ENCODE measurements at regions not wholly inside any gene's neighbourhood (a gene's known extent, or its start where the extent isn't known, plus 50 kb on each side); places are given as distances from the start of the nearest gene placed in this dataset.
"Not testable (repeated sequence)": the region's sequence is repeated elsewhere in the genome, so short reads cannot be mapped to it uniquely, and the experiment has no call there.

DNA sequence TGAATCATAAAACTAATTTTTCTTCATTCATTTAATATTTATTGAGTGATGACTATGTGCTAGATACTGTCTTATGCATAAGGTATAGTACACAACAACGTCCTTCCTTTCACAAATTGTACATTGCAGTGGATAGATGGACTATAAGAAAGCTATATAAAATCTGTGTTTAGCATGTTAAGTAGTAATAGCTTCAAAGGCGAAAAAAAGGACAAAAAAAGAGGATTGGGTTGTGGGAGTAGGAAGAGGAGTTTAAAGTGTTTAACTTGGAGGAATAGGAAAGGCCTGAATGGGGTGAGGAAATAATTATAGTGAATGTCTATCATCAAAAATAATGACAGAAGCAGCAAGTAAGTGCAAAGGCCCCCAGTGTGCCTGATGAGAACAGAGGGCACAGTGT, 565.4 kb upstream of the LUZP2 start:
- intact Hi-C loops (cut with micrococcal nuclease), result no loop called here

DNA sequence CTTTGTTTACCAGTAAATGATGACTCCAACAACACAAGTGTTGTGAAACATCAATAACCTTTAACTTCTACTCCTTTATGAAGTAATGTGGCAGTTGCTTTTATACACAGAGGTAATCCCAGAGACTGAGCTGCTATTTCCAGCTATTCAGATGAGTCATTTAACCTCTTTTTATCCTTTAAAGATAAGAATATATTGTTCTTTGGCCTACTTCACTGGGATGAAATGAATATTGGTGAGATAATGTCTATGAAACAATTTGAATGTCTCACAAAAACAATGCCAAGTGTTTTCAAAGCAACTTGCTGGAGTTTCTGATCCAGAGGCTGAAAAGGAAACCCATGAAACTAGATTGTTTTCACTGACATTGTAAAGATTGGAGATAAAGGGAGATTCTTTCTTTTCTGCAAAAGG, 564.4 kb upstream of the LUZP2 start:
- intact Hi-C loops (cut with micrococcal nuclease), result no loop called here

DNA sequence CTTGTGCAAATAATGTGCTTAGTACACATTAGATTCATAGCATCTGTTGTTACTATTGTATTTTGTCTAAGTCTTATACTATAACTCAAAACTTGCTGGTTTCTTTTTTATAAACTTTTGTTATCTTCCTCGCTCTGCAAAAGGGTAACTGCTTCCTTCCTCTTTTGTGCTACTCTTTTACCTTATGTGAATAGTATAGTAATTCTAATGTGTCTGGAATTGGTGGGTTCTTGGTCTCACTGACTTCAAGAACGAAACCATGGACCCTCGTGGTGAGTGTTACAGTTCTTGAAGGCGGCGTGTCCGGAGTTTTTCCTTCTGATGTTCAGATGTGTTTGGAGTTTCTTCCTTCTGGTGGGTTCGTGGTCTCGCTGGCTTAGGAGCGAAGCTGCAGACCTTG, 563.1 kb upstream of the LUZP2 start:
- intact Hi-C loops (cut with micrococcal nuclease), result no loop called here

DNA sequence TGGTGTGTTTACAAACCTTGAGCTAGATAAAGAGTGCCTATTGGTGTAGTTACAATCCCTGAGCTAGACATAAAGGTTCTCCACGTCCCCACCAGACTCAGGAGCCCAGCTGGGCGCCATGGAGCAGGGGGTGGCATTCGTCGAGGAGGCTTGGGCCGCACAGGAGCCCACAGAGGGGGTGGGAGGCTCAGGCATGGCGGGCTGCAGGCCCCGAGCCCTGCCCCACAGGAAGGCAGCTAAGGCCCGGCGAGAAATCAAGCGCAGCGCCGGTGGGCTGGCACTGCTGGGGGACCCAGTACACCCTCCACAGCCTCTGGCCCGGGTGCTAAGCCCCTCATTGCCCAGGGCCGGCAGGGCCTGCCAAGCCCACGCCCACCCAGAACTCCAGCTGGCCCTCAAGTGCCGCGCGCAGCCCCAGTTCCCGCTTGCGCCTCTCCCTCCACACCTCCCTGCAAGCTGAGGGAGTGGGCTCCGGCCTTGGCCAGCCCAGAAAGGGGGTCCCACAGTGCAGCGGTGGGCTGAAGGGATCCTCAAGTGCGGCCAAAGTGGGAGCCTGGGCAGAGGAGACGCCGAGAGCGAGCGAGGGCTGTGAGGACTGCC, 562.1 kb upstream of the LUZP2 start:
- intact Hi-C loops (cut with micrococcal nuclease), result not testable (repeated sequence)

DNA sequence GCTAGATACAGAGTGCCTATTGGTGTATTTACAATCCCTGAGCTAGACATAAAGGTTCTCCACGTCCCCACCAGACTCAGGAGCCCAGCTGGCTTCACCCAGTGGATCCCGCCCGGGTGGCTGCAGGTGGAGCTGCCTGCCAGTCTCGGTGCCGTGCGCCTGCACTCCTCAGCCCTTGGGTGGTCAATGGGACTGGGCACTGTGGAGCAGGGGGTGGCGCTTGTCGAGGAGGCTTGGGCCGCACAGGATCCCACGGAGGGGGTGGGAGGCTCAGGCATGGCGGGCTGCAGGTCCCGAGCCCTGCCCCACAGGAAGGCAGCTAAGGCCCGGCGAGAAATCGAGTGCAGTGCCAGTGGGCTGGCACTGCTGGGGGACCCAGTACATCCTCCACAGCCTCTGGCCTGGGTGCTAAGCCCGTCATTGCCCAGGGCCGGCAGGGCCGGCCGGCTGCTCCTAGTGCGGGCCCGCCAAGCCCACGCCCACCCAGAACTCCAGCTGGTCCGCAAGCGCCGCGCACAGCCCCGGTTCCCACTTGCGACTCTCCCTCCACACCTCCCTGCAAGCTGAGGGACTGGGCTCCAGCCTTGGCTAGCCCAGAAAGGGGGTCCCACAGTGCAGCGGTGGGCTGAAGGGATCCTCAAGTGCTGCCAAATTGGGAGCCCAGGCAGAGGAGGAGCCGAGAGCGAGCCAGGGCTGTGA, 554.6 kb upstream of the LUZP2 start:
- intact Hi-C loops (cut with micrococcal nuclease), result not testable (repeated sequence)

DNA sequence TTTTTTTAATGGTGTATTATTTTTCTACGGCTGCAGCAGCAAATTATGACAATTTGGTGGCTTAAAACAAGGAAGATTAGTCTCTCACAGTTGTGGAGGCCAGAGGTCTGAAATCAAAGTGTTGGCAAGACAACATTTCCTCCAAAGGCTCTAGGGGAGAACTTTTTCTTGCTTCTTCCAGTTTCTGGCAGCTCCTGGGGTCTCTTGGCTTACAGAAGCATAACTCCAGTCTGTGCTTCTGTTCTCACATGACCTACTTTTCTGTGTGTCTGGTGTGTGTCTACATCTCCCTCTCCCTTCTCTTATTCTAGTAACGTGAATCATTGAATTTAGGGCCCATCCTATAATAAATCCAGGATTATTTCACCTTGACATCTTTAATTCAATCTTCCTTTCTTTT, 551.9 kb upstream of the LUZP2 start:
- intact Hi-C loops (cut with micrococcal nuclease), result no loop called here

DNA sequence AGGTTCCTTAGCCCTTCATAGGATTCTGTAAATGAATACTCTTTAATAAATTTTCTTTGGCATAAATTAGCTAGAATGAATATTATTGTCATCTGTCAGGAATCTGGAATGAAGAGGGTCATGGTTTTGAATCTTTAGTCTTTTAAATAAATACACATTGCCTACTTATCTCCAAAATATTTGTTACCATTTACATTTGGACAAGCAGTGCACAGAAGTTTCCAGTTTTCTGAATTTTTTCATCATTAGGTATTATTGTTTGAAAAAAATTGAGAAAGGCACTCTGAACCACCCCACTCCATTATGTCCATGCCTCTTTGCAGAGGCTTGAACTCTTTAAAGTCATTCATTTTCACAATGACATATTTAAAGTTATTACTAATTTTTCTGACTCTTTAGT, 549.0 kb upstream of the LUZP2 start:
- intact Hi-C loops (cut with micrococcal nuclease), result no loop called here

DNA sequence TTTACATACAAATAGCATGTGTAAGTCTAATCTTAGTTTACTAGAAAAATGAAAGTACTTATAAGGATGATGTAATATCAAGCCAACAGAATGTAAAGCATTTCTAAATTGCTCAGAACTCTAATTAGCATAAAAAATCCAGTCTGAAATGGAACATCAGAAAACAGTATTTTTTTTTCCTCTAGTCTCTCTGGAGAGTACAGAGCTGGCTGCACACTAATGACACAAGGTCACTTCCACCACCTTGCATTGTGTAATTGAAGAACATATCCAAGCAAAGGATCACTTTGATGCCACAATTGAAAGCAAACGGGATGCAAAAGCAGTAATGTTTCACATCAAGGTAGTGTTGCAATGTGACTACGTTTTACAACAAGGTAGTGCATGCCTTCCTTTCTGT, 548.0 kb upstream of the LUZP2 start:
- intact Hi-C loops (cut with micrococcal nuclease), result no loop called here

DNA sequence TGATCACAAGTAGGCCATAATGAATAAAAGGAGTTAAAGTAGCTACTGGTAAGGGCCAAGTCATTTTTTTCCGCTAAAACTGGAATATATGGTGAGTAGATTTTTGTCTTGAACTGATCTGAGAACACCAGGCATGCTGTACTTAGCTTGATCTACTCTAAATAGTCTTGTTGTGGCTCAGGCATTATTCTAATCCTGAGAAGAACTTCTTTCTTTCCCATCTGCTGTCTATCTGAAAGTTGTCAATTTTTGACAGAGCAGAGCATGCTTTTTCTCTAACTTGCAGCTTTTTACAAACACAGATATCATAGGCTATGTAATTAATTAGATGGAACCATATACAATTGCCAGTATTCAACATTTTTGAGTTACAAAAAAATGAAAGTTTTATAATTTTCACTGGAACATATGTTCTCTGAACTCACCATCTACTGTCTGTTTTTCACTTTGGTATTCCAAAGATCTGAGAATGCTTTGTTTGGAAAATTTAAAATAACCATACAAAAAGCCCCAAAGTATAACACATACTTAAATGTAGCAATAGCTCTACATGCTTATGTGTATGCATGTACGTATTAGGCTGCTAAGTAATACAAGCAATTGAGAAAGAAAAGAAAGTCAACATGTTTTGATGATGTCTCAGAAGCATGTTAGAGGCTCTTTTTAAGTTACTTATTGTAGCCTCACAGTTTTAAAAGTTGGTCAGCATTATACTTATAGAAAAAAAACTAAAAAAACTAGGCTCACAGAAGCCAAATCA, 542.7 kb upstream of the LUZP2 start:
- intact Hi-C loops (cut with micrococcal nuclease), result no loop called here

DNA sequence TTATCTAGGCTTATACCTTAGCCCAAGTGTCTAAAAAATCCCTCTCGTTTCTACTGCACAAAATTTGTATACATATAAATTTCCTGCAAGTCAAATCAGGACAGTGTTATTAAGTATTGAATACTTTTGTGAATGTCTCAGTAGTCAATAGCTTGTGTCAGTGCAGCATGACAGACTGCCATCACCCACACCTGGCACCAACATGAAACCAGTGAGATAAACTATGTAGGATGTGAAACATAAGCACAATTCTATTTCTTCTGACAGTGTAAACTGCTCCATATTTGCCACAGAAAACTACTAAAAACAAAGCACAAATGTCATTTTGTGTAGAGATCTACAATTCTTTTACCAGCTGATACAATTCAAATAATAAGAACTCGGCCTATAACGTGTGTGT, 542.1 kb upstream of the LUZP2 start:
- intact Hi-C loops (cut with micrococcal nuclease), result no loop called here

DNA sequence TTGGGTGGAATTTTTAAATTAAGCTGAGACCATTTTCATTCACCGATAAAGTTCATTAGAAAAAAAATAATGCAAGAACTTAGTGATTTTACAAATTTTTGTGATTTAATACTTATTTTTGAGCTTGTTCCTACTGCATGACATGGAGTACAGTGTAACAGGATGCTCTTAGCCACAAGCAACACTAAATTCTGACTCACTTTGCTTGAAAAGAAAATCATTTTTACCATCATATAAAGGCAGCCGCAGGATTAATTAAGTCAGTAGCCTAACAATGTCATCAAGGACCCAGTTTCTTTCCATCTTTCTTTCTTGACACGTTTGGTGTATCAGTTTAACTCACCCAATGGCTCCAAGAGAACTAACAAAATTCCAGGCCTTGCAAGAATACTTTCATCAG, 540.3 kb upstream of the LUZP2 start:
- intact Hi-C loops (cut with micrococcal nuclease), result no loop called here

DNA sequence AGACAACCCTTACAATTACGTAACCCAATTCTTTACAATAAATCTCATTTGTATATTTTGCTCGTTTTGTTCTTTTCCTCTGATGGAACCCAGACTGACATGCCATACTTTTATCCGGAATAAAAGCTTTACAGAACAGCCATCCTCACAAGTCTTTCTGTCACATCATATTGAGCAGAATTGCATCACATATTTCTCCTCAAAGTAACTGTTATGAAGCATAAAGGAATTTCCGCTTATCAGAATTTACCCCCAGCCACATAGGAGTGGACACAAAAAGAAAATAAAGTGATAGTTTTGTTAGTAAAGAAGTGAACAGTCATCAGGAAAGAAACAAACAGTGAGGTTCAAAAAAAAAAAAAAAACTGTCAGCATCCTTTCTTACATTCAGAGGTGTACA, 539.5 kb upstream of the LUZP2 start:
- intact Hi-C loops (cut with micrococcal nuclease), result no loop called here

DNA sequence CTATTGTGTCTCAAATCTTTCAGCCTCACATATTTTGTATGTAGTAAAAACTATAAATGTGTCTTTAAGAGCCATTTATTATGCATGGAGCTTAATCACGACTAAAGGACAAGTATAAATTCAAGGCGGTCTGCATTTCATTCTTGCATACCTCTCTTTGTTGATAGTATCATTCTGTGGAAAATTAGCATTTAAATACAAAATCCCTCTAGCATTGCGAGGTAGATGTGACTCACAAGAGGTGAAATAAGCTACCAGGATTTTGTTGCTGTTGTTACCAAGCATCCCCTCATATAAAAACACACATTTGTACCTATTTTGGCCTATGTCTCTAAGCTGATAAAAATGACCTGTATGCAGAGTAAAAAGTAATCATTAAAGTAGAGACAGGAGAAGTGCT, 537.4 kb upstream of the LUZP2 start:
- intact Hi-C loops (cut with micrococcal nuclease), result no loop called here

DNA sequence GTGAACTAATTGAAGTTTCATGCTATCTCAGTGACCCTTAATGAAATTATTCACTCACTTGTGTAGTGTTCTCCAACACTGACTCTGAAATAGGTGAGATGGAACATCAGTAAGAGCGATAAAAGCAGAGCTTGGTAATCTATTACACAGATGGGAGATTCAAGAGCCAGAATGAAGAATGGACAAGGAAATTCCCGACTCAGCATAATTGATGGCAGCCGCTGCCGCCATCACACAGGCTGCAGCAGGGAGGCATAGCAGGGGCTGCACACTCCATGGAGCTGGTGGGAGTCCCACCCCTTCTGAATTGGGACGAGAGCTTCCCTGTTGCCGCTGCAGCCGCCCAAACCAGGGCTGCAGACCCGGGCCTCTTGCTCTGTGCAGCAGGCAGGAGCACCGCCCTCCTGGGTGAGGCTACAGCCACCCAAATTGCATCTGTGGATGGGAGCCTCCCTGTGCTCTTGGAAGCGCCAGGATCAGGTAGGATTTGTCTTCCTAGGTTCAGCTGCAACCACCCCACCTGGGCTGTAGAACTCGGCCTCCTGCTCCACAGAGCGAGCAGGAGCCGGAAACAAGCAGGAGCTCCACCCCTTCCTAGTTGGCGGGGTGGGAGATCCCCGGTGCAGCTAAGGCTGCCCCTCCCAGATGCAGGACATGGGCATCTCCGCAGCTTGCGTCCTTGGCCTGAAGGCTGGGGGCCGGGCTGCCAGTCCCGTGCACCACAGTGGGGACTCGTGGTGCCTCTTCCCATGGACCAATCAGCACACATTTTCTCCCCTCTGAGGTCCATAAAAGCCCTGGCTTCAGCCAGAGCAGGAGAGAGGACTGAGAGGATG, 535.1 kb upstream of the LUZP2 start:
- intact Hi-C loops (cut with micrococcal nuclease), result no loop called here

DNA sequence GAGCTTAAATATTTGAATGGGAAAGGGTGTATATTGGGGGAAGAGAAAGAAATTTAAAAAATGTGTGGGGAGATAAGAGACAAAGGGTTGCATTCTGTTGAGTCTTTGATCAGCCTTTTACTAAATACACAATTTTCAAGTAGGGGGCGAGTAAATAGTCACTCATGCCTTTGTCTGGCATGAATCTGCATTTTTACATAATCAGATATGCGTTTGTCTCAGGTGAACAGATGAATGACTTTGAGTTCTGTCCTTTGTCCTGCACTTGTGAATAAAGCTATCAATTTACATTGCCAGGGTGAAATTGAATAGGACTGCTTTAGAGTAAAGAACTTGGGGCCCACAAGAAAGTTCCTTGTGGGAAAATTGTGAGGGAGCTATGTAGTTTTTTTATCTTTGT, 523.6 kb upstream of the LUZP2 start:
- intact Hi-C loops (cut with micrococcal nuclease), result no loop called here

DNA sequence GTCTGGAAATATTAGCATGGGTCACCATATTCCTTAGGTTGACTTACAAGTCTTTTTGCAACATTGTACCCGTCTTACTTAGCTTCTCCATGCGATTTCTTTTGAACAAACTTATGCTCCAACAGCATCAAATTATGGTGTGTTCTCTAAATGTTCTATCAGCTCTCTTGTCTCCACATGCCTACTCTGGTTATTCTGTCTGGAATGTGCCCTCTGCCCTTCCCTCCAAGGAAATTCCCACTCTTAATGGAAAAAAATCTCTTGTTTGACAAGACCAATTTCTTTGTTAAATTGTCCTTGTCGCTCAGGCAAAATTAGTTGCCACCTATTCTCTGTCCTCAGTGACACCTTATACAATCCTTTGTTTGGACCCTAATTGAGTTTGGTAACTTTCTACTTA, 522.8 kb upstream of the LUZP2 start:
- intact Hi-C loops (cut with micrococcal nuclease), result no loop called here

DNA sequence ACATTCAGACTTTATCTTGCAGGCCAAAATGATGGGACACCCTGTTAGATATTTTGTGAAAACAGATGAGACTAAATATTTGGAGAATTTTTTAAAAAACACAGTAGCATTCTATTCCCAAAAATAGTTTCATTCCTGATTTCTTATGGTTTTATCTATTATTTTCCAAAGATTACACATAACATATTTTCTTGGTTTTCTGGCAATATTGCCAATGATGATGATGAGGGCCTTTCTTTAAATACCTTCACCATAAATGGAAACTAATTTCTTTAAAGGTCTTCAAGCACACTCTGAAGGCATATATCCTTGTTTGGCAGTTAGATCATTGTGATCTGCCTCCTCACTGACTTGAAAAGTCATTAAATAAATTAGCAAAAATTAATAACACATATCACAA, 522.3 kb upstream of the LUZP2 start:
- intact Hi-C loops (cut with micrococcal nuclease), result no loop called here

DNA sequence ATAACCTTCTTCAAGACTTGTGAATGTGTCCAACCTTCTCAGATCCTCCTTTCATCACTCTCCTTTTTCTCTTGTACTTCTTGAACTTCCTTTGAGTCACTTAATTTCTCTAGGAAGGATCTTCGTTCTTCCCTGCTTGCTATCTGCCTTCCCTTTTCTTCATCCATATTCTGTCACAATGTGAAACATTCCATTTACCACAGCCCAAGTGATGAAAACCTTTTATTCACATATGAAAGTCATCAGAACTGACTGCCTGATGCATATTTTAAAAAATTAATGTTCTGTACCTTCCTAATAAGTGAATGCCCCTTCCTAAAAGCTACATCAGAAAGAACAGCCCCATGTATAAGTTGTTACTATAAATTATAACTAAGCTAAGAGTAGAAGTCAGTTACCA, 520.4 kb upstream of the LUZP2 start:
- intact Hi-C loops (cut with micrococcal nuclease), result no loop called here

DNA sequence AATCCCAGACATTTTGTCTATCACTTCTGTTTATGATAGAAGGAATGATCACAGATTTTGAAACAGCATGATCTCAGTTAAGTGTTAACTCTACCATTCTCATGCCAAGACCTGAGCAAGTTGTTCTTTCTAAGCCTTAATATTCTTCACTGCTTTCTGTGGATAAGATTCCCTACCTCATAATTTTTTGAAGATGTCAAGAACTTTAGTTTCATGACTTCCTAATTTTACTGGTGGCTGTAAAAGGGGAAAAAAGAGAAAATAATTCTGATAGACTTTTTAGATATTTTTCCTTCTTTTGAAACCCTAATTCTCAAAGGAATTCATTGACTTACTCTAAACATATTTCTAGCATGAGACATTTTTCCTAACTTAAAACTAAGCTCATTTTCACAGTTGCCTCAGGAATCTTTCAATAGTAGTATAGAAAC, 520.0 kb upstream of the LUZP2 start:
- intact Hi-C loops (cut with micrococcal nuclease), result no loop called here

DNA sequence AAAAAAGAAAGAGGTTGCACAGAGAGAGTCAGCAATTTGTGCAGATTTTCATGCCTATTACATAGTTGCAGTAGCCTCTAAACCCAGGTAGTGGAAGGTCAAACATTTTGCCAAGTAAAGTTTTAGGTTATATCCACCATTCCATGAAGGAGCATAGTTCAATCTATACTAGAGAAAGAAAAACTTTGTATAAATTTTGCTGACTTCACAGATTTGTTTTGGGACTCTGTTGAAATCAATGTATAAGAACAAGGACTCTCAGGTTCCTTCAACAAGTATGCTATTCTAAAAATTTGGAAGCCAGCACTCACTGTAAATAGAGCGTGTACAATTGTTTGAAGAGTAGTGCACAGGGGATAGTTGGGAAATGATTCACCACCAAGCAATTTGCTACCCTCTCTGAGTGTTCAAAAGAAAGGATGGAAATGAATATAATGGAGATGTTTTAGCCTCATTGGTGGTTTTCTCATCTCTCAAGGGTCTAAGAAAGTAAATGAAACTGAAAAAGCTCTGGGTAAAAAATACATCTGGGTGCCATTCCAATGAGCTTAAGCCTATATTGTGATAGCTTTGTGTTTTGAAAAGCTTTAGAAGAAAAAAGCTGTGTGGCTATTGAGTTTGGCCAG, 508.4 kb upstream of the LUZP2 start:
- intact Hi-C loops (cut with micrococcal nuclease), result no loop called here
